Myocyte (in vitro differentiated cells): ENCODE measurements at regions not wholly inside any gene's neighbourhood (a gene's known extent, or its start where the extent isn't known, plus 50 kb on each side); places are given as distances from the start of the nearest gene placed in this dataset.
"Not testable (repeated sequence)": the region's sequence is repeated elsewhere in the genome, so short reads cannot be mapped to it uniquely, and the experiment has no call there.

Source experiments
- DNase-seq: peaks from one replicate; pipeline ENCODE4 v3.0.0-alpha.2; 2012; ENCODE audit warnings: low read depth

GRCh38 chr2:66177128-66177796 is 257.7 kb upstream of the MEIS1 start:
- DNase-seq, result not testable (repeated sequence)

DNA sequence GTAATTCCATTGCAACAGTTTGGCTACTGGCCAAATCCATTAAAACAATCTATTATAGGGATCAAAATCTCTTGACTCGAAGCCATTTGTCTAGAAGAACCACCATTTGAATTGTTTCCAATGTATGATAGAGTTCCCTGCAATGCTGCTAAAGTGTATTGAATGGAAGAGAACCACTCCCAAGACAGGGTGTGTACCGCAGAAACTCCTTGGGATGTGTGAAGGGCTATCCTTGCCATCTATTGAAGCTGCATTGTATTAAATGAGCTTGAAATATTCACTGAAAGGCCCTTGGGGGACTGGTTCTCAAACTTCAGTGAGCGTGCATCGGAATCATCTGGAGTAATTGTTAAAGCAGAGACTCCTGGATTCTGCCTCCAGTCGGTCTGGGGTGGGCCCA is 260.4 kb upstream of the MEIS1 start:
- no peak for DNase-seq

DNA sequence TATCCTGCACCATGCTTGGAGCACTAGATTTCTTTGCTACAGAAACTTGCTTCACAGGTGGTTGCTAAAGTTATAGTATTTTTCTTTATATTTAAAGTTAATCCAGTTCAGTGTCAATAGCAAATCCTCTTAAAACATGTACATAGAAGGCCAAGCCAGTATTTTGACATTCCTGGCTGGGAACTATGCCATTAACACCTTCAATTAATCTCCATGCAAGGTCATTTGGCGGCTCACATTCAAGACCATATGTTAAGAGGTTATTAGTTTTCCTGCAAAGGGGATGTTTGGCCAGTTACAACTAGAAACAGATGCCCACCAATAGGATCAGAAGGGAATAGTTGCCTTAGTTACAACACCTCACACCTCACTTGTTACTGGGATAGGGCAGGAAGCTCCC is 261.3 kb upstream of the MEIS1 start:
- no peak for DNase-seq

- DNase-seq, result no peak
These were observed 263.4 kb upstream of the MEIS1 start for GRCh38 chr2:66171530-66171929.

- no peak for DNase-seq
These were observed 264.1 kb upstream of the MEIS1 start for GRCh38 chr2:66170744-66171330.

DNA sequence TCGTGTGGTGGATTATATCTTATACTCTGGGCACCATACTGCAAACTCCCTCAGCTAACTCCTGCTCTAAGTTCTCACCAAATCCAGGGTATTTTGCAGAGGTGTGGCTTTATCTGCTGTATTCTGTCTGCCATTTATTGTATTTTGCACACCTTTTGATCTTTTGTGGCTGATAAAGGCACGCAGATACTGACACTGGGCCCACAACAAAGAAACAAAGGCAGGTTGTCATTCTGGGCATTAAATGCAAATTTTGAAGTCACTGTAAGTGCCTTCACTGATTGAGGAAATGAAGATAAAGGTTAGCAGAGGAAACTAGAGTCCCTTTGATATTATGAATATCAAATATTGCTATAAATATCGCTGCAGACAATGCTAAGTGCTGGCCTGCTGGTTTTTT is 265.8 kb upstream of the MEIS1 start:
- no peak for DNase-seq

DNA sequence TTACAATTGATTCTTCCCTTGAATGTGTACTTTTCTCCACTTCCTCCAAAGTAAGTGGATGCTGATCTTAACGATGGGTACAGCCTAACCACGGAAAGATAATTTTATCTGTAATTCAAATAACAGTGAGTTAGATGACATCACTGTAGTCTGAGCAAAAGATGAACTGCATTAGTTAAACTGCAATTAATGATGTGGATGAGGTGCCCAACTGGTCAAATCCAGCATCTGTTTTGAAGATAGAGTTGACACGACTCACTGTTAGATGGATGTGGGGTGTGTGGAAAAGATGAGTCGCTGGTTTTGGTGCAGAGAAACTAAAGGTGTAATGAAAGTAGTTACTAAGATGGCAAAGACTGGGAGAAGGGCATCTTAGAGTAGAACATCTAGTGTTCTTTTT is 270.5 kb upstream of the MEIS1 start:
- no peak for DNase-seq

DNA sequence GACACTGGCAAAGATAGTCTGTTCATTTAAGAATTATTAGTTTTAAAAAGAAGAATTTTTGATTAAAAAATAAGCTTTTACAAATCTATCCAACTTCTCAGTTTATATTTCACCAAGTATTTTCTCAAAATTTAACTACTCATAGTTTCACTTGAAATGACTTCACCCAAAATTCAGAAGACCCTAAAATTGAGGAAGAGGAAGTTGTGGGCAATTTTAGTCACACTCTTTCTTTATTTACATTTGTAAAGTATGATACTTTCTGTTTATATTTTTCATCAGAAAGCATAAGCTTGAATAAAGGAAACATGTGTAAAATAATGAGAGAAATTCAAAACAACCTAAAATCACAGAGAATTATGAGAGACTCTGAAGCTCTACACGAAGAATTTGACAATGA is 278.8 kb upstream of the MEIS1 start:
- no peak for DNase-seq

- no peak for DNase-seq
These were observed 281.0 kb upstream of the MEIS1 start for GRCh38 chr2:66153941-66154340.

DNA sequence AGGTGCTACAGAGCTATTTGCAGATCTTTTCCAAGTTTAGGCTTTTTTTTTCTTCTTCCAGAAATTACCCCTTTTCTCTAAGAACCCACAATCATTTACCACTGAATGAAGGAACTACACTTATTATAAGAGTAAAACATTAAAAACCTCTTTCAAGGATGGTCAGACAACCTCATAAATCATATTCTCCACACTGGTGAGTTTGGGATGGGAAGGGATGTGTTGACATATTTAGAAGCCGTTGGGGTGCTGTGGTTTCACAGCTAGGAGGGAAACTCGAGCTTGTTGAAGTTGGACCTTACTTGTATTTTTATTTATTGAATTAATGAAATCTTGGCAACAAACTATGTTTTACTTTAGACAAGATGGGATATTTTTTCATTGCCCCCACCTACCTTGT is 289.4 kb upstream of the MEIS1 start:
- DNase-seq, result no peak

GRCh38 chr2:66144324-66144723 is 290.6 kb upstream of the MEIS1 start:
- DNase-seq, result not testable (repeated sequence)

- DNase-seq, result no peak
These were observed 297.3 kb upstream of the MEIS1 start for GRCh38 chr2:66137606-66138130.

DNA sequence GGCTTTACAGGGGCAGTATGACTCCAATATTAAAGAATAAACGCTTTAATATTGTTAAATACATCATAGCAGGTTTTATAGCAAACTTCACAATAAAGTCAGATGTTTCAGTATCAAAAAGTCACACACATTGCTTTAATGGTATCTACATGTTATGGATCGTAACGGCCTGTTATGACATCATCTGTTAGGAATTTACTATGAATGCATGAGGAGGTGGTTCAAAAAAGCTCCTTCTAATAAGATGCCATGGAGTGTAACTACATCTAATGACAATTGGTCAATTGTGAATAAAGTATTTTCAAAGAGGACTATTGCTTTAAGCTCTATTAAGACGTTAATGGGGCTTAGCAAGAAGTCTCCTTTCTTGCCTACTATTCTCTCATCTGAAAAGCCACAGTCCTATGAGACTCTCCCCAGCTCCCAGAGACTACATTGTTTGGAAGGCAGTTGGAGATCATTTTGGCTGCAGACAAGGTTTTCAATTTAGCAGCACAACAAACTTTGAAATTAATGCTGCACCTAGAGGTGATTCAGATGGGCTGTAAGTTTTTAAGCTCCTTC is 300.7 kb upstream of the MEIS1 start:
- no peak for DNase-seq

GRCh38 chr2:66127656-66128055 is 307.3 kb upstream of the MEIS1 start:
- DNase-seq, result no peak

- no peak for DNase-seq
These were observed 307.9 kb upstream of the MEIS1 start for GRCh38 chr2:66127061-66127460.

- no peak for DNase-seq
These were observed 309.0 kb upstream of the MEIS1 start for GRCh38 chr2:66125951-66126350.

- DNase-seq, result no peak
These were observed 312.4 kb upstream of the MEIS1 start for GRCh38 chr2:66122516-66122915.

DNA sequence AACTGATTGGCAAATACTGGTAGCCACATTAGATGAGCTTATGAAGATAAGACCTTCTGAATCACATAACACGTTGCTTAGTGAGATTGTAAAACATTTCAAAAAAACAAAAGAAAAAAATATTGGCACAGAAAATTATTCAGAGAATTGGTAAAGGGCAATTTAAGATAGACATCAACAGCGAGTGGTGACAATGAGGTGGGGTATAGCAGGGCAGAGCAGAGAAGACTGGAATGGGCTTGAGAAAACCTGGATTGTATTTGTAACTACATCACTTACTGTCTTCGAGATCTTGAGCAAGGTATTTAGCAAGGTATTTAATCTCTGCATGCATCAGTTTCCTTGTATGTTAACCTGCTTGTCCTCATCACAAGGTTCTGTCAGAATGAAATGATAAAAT is 313.0 kb upstream of the MEIS1 start:
- no peak for DNase-seq

DNA sequence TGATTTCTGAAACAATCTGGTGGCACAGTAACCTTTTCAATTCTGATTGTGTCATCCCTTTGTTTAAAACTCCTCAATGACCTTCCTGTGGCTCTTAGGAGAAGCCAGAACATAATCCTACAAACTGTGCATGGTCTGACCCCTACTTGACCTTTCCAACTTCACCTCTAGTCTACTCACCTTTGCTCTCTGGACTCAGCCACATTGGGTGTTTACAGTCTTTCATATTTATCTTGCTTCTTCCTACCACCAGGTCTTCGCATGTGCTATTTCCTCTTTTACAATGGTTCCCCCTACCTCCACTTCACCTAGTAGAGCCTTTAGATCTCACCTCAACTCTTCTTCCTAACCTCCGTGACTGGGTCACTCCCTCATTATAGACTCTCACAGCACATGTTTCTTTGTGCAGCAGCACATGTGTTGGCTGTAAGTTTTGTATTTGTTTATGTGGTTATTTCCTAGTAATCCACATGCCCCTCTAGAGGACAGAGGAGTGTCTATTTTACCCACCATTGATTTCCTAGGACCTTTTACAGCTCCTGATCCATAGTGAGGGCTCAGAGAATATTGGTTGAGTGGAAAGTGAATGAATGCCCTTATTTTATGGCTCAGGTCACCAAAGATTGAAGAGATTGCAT is 320.8 kb upstream of the MEIS1 start:
- no peak for DNase-seq

DNA sequence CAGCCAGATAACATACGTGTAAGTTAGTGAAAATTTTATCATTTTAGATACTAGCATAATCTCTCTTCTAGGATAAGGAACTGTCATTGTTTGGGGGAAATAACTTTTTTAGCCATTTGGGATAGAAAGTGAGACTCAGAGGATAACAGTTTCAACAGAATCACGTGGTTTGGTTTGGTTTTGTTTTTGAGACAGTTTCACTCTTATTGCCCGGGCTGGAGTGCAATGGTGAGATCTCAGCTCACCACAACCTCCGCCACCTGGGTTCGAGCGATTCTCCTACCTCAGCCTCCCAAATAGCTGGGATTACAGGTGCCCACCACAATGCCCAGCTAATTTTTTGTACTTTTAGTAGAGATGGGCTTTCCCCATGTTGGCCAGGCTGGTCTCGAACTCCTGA is 323.2 kb upstream of the MEIS1 start:
- DNase-seq, result no peak

DNA sequence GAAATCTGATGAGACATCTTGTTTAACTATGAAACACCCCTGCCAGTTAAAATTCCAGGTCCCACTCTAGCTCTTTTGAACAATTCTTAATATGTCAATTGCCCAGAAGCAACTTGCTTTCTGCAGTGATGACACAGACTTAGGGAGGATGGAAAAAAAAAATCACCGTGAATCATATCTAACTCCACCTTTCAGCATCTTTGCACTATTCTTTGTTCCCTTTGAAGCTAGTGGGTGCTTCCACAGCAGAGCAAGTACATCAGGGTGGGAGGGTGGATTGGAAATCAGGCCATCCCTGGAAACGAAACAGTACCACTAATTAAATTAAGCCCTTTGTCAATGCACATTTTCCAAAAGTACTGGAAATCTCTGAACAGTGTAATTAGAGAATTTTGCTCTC is 324.3 kb upstream of the MEIS1 start:
- no peak for DNase-seq

GRCh38 chr2:66110086-66110485 is 324.8 kb upstream of the MEIS1 start:
- no peak for DNase-seq
